ENCODE measurements at regions not wholly inside any gene's neighbourhood (a gene's known extent, or its start where the extent isn't known, plus 50 kb on each side); places are given as distances from the start of the nearest gene placed in this dataset.

GRCh38 chr6:22954749-22955385 lies 385.5 kb downstream of the HDGFL1 start:
- Histone ChIP-seq H3K4me1 (no peaks in the 10 kb centered on the region), H3K36me3 (no peaks in the 10 kb centered on the region), H3K27me3 (no peaks in the 10 kb centered on the region), H3K9me3 (no peaks in the 10 kb centered on the region), H3K4me3 (ENCODE audit: low read depth, low read length) (no peak overlapping the region)
- TF ChIP-seq, protein P1, sequence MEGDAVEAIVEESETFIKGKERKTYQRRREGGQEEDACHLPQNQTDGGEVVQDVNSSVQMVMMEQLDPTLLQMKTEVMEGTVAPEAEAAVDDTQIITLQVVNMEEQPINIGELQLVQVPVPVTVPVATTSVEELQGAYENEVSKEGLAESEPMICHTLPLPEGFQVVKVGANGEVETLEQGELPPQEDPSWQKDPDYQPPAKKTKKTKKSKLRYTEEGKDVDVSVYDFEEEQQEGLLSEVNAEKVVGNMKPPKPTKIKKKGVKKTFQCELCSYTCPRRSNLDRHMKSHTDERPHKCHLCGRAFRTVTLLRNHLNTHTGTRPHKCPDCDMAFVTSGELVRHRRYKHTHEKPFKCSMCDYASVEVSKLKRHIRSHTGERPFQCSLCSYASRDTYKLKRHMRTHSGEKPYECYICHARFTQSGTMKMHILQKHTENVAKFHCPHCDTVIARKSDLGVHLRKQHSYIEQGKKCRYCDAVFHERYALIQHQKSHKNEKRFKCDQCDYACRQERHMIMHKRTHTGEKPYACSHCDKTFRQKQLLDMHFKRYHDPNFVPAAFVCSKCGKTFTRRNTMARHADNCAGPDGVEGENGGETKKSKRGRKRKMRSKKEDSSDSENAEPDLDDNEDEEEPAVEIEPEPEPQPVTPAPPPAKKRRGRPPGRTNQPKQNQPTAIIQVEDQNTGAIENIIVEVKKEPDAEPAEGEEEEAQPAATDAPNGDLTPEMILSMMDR (IDR thresholded peaks at IDR 0.05; ENCODE audit: low read depth, low read length) = no peak
- no peak for DNase-seq

DNA sequence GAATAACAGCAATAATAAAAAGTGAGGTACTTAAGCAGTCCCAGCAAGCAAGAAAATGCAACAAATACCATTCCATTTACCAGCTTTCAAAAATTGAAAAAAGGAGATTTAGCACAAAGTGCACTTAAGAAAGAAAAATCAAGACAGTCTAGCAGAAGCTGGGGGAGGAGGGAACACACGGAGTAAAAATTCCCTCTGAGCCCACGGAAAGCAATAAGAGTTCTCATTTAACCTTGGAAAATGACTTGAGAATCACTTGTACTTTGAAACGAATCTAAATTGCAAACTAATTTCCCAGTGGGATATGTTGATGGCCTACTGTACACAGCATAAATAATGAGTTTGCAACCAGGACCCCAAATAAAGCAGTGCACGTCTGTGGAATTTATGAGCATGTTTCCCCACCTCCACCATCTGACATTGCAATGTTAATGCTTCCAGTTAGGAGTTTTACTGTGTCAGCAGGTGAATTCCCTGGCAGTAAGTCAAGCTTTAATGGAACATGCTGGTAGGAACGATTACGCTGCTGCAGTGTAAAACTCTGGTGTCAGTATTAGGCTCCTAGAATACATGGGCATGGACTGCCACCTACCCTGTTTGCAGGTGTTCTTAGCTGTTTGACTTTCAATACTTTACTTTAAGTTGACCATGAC lies 386.8 kb downstream of the HDGFL1 start:
- Histone ChIP-seq H3K27me3 (no peaks in the 10 kb centered on the region), H3K4me3 (ENCODE audit: low read depth, low read length) (no peak overlapping the region), H3K4me1 (no peaks in the 10 kb centered on the region), H3K36me3 (no peaks in the 10 kb centered on the region), H3K9me3 (no peaks in the 10 kb centered on the region)
- DNase-seq = no peak
- TF ChIP-seq, protein P1 (IDR thresholded peaks at IDR 0.05; ENCODE audit: low read depth, low read length) = no peak

- Histone ChIP-seq H3K4me3 (ENCODE audit: low read depth, low read length) (no peak overlapping the region), H3K36me3 (no peaks in the 10 kb centered on the region), H3K27me3 (no peaks in the 10 kb centered on the region), H3K4me1 (no peaks in the 10 kb centered on the region), H3K9me3 (no peaks in the 10 kb centered on the region)
- TF ChIP-seq, protein P1 (IDR thresholded peaks at IDR 0.05; ENCODE audit: low read depth, low read length) = no peak
- no peak for DNase-seq
Observed at GRCh38 chr6:22958677-22959076, 389.3 kb downstream of the HDGFL1 start.

DNA sequence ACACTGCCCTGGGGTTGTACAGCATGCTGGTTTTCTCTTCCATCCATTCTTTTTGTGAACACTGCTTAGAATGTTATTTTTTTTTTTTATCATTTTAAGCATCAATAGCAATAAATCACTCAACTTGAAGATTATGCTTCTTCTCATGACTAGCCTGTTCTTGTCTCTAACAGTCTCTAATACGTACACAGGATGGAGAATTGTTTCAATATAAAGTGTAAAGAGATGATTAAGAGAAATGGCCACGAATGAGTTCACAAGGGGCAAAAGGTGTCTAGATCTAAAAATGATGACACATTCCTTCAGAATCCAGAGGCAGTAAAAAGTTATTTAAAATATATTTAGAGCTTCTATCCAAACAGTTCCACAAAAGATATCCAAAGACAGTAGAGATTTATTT lies 390.2 kb downstream of the HDGFL1 start:
- TF ChIP-seq, protein P1 (IDR thresholded peaks at IDR 0.05; ENCODE audit: low read depth, low read length) = no peak
- DNase-seq = no peak
- Histone ChIP-seq H3K4me3 (ENCODE audit: low read depth, low read length) (no peak overlapping the region), H3K36me3 (no peaks in the 10 kb centered on the region), H3K4me1 (no peaks in the 10 kb centered on the region), H3K9me3 (no peaks in the 10 kb centered on the region), H3K27me3 (no peaks in the 10 kb centered on the region)

GRCh38 chr6:22964334-22964733 lies 395.0 kb downstream of the HDGFL1 start:
- peaks cover 25% of the 10 kb centered on the region for H3K4me1 ChIP-seq
- no peaks in the 10 kb centered on the region; the same call in 1 of the 2 replicates for H3K36me3 ChIP-seq
- no peaks in the 10 kb centered on the region for H3K27me3 ChIP-seq
- TF ChIP-seq, protein P1 (IDR thresholded peaks at IDR 0.05; ENCODE audit: low read depth, low read length) = no peak
- no peaks in the 10 kb centered on the region for H3K9me3 ChIP-seq
- no peak for DNase-seq
- H3K4me3 ChIP-seq (ENCODE audit: low read depth, low read length) = no peak overlapping the region

DNA sequence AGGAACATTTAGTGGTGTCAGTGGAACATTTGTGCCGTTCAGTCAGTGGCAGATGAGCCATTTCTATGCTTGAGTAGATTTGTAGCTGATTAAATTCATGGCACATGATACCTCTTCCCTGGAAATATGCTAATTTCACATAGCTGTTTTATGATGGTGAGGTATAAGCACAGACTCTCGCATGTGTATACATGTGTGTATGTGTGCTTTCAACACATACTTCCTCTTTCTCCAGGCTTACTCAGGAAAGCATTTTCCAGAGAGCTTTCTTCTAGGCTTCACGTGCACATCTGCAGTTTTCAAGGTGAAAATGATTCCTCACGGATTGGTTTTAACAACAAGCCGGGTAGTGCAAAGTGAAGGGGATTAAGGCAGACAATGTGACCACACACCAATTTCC lies 396.5 kb downstream of the HDGFL1 start:
- H3K4me1 ChIP-seq = peaks cover 25% of the 10 kb centered on the region
- H3K9me3 ChIP-seq = no peaks in the 10 kb centered on the region
- H3K27me3 ChIP-seq = no peaks in the 10 kb centered on the region
- TF ChIP-seq, protein P1 (IDR thresholded peaks at IDR 0.05; ENCODE audit: low read depth, low read length) = no peak
- H3K36me3 ChIP-seq = no peaks in the 10 kb centered on the region; the same call in 1 of the 2 replicates
- no peak for DNase-seq
- no peak overlapping the region for H3K4me3 ChIP-seq (ENCODE audit: low read depth, low read length)
